Trophoblast cell (in vitro differentiated cells and primary cell): ENCODE measurements at regions not wholly inside any gene's neighbourhood (a gene's known extent, or its start where the extent isn't known, plus 50 kb on each side); places are given as distances from the start of the nearest gene placed in this dataset.

Source experiments
- DNase-seq, 2 donors: peaks; one replicate each; pipeline ENCODE4 v3.0.0-alpha.2; 2016
- H2AFZ ChIP-seq: 2 replicates; pipeline ENCODE4 v1.6.1; 2013; ENCODE audit warnings: low read length, moderate library complexity, mild to moderate bottlenecking; ENCODE audit not compliant: insufficient read depth, poor library complexity
- H2AK5ac ChIP-seq: 2 replicates; pipeline ENCODE4 v1.6.1; 2013; ENCODE audit warnings: mild to moderate bottlenecking, low read length
- H2BK120ac ChIP-seq: 2 replicates; pipeline ENCODE4 v1.6.1; 2013; ENCODE audit warnings: low read length, mild to moderate bottlenecking, moderate library complexity; ENCODE audit not compliant: insufficient read depth, poor library complexity
- H2BK12ac ChIP-seq: 2 replicates; pipeline ENCODE4 v1.6.1; 2013; ENCODE audit warnings: mild to moderate bottlenecking, low read length, moderate library complexity
- H2BK5ac ChIP-seq: 2 replicates; pipeline ENCODE4 v1.6.1; 2013; ENCODE audit warnings: low read length, low read depth, moderate library complexity, mild to moderate bottlenecking; ENCODE audit not compliant: poor library complexity
- H3K14ac ChIP-seq: 2 replicates; pipeline ENCODE4 v1.6.1; 2013; ENCODE audit warnings: mild to moderate bottlenecking, low read length
- H3K18ac ChIP-seq: 2 replicates; pipeline ENCODE4 v1.6.1; 2013; ENCODE audit warnings: mild to moderate bottlenecking, low read length
- H3K23ac ChIP-seq: 2 replicates; pipeline ENCODE4 v1.6.1; 2013; ENCODE audit warnings: low read length
- H3K27ac ChIP-seq: 2 replicates; pipeline ENCODE4 v1.5.1; 2013; ENCODE audit warnings: low read depth, mild to moderate bottlenecking, inconsistent platforms, low read length, moderate library complexity
- H3K27me3 ChIP-seq: 2 replicates; pipeline ENCODE4 v1.6.1; 2013; ENCODE audit warnings: inconsistent platforms, mild to moderate bottlenecking, low read length, moderate library complexity; ENCODE audit not compliant: insufficient read depth
- H3K36me3 ChIP-seq, 2 experiments: 1 replicate in 1 of 2; 2 replicates in 1 of 2; pipeline ENCODE4 v1.6.1; 2013; ENCODE audit warnings: low read length in 2 of 2, mild to moderate bottlenecking in 2 of 2, moderate library complexity in 1 of 2; ENCODE audit not compliant: insufficient read depth in 2 of 2, control insufficient read depth in 1 of 2
- H3K4ac ChIP-seq: 2 replicates; pipeline ENCODE4 v1.6.1; 2013; ENCODE audit warnings: low read depth, mild to moderate bottlenecking, low read length, moderate library complexity
- H3K4me1 ChIP-seq, 2 experiments: 1 replicate in 1 of 2; 2 replicates in 1 of 2; pipeline ENCODE4 v1.6.1; 2013; ENCODE audit warnings: low read length in 2 of 2, mild to moderate bottlenecking in 2 of 2, moderate library complexity in 1 of 2; ENCODE audit not compliant: insufficient read depth in 2 of 2, control insufficient read depth in 1 of 2
- H3K4me2 ChIP-seq: 2 replicates; pipeline ENCODE4 v1.6.1; 2013; ENCODE audit warnings: inconsistent platforms, mild to moderate bottlenecking, low read length, moderate library complexity
- H3K4me3 ChIP-seq: 2 replicates; pipeline ENCODE4 v1.5.1; 2013; ENCODE audit warnings: mild to moderate bottlenecking, low read depth, low read length, inconsistent platforms
- H3K79me1 ChIP-seq: one replicate; pipeline ENCODE4 v1.6.1; 2013; ENCODE audit warnings: low read length
- H3K79me2 ChIP-seq: 2 replicates; pipeline ENCODE4 v1.6.1; 2013; ENCODE audit warnings: low read length, mild to moderate bottlenecking; ENCODE audit not compliant: control insufficient read depth, insufficient read depth, poor library complexity
- H3K9ac ChIP-seq: 2 replicates; pipeline ENCODE4 v1.6.1; 2013; ENCODE audit warnings: mild to moderate bottlenecking, low read length
- H3K9me3 ChIP-seq: 2 replicates; pipeline ENCODE4 v1.6.1; 2013; ENCODE audit warnings: low read depth, mild to moderate bottlenecking, control low read depth, inconsistent platforms, low read length; ENCODE audit not compliant: insufficient read depth
- H4K12ac ChIP-seq: 2 replicates; pipeline ENCODE4 v1.6.1; 2013; ENCODE audit warnings: low read depth, mild to moderate bottlenecking, low read length, moderate library complexity
- H4K8ac ChIP-seq: 2 replicates; pipeline ENCODE4 v1.6.1; 2013; ENCODE audit warnings: low read depth, mild to moderate bottlenecking, low read length, moderate library complexity
- H4K91ac ChIP-seq: one replicate; pipeline ENCODE4 v1.6.1; 2013; ENCODE audit warnings: low read depth, mild to moderate bottlenecking, low read length, moderate library complexity
- WGBS: extraction: QIAGEN DNeasy Blood & Tissue Kit; methylation state at CpG from one replicate; pipeline ENCODE4 v1.1.7; 2013; ENCODE audit warnings: missing lambda C conversion rate; ENCODE audit not compliant: insufficient read length, insufficient coverage; ENCODE audit errors: extremely low coverage; 5-methylcytosine and 5-hydroxymethylcytosine counted together

DNA sequence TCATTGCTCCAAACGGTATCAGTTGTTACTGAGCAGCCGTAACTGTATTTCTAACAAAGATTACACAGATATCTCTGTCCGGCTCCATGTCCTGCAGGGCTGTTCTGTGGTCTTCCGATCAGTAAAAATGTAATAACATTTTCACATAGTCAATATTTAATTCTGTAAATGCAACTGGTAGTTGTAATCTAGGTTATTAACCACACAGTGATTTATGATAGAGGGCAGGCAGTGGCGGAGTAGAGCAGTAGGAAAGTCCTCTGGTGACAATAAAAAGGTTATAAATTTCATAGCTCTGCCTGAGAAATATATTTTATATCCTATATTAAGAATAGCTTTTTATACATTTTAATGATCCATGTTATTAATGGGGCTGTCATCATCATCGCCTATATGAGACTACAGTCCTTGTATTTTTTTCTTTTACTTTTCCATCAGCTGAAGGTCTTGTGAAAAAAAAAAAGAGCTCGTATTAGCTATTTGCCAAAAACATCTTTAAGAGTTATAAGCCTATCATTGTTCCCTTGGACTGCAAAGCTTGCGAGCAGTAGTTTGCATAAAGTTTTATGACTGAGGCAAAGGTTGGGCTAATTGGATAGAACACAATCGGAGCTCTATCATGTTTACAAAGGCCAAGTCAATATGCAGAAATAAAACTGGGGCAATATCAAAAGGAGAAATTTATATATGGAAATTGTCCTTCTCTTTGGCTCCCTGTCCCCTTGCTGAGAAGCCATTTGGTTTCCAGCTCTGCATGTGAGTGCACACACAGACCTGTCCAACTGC is 648.0 kb downstream of the IRX1 start:
- H2BK120ac ChIP-seq, result no peak overlapping the region
- no peak overlapping the region for H3K4me2 ChIP-seq
- H4K12ac ChIP-seq, result no peak overlapping the region
- H3K4me3 ChIP-seq, result no peak overlapping the region
- H3K9ac ChIP-seq, result no peak overlapping the region
- no peaks in the 10 kb centered on the region for H3K27me3 ChIP-seq
- WGBS, result no CpG with 5 or more reads among the region's 9 CpGs
- no peak overlapping the region for H4K91ac ChIP-seq
- H3K27ac ChIP-seq, result no peak overlapping the region
- no peak overlapping the region for H2BK5ac ChIP-seq
- no peaks in the 10 kb centered on the region for H3K9me3 ChIP-seq
- DNase-seq, result no peak
- H3K4me1 ChIP-seq, result no peaks in the 10 kb centered on the region
- no peaks in the 10 kb centered on the region for H3K79me1 ChIP-seq
- no peak overlapping the region for H3K23ac ChIP-seq
- H4K8ac ChIP-seq, result no peak overlapping the region
- H3K36me3 ChIP-seq, result no peaks in the 10 kb centered on the region
- no peak overlapping the region for H3K18ac ChIP-seq
- H3K14ac ChIP-seq, result no peak overlapping the region
- no peak overlapping the region for H2AK5ac ChIP-seq
- no peak overlapping the region for H2BK12ac ChIP-seq
- no peak overlapping the region for H3K4ac ChIP-seq
- no peak overlapping the region for H2AFZ ChIP-seq
- no peaks in the 10 kb centered on the region for H3K79me2 ChIP-seq

DNA sequence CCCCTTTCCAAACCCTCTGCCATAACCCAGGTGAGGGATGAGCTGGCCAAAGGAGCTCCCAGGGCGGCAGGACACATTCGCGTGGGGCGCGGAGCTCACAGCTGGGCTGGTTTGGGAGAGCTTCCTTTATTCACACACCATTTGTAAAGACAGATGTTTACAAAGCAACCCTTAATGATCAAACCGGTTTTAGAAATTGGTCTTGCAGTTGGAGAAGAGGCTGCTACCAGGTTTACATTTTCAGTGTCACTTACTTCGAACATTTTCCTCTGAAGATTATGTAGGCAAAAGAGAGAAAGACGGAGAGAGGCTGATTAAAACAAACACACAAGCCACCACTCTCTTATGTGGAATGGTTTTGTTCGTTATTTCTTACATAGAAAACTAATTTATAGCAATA is 648.7 kb downstream of the IRX1 start:
- no peak overlapping the region for H4K8ac ChIP-seq
- no peaks in the 10 kb centered on the region for H3K79me1 ChIP-seq
- H2BK5ac ChIP-seq, result no peak overlapping the region
- no peaks in the 10 kb centered on the region for H3K79me2 ChIP-seq
- no peaks in the 10 kb centered on the region for H3K9me3 ChIP-seq
- H3K4me2 ChIP-seq, result no peak overlapping the region
- H4K12ac ChIP-seq, result no peak overlapping the region
- H3K4me1 ChIP-seq, result no peaks in the 10 kb centered on the region
- H3K14ac ChIP-seq, result no peak overlapping the region
- H3K23ac ChIP-seq, result no peak overlapping the region
- H4K91ac ChIP-seq, result no peak overlapping the region
- H3K27ac ChIP-seq, result no peak overlapping the region
- no peak overlapping the region for H3K18ac ChIP-seq
- no CpG with 5 or more reads among the region's 9 CpGs for WGBS
- H3K4ac ChIP-seq, result no peak overlapping the region
- H3K9ac ChIP-seq, result no peak overlapping the region
- no peak overlapping the region for H2AK5ac ChIP-seq
- no peaks in the 10 kb centered on the region for H3K27me3 ChIP-seq
- H2AFZ ChIP-seq, result no peak overlapping the region
- H2BK120ac ChIP-seq, result no peak overlapping the region
- no peaks in the 10 kb centered on the region for H3K36me3 ChIP-seq
- no peak overlapping the region for H2BK12ac ChIP-seq
- no peak overlapping the region for H3K4me3 ChIP-seq
- no peak for DNase-seq

- Histone ChIP-seq H3K9ac (no peak overlapping the region), H2BK120ac (no peak overlapping the region), H4K91ac (no peak overlapping the region), H3K9me3 (no peaks in the 10 kb centered on the region), H3K27ac (no peak overlapping the region), H3K4ac (no peak overlapping the region), H3K14ac (no peak overlapping the region), H3K36me3 (no peaks in the 10 kb centered on the region), H3K4me2 (no peak overlapping the region), H2AFZ (no peak overlapping the region), H3K79me1 (no peaks in the 10 kb centered on the region), H3K27me3 (no peaks in the 10 kb centered on the region), H2BK12ac (no peak overlapping the region), H2AK5ac (no peak overlapping the region), H3K4me3 (no peak overlapping the region), H3K79me2 (no peaks in the 10 kb centered on the region), H3K4me1 (no peaks in the 10 kb centered on the region), H4K12ac (no peak overlapping the region), H3K23ac (no peak overlapping the region), H2BK5ac (no peak overlapping the region), H4K8ac (no peak overlapping the region), H3K18ac (no peak overlapping the region)
- no peak for DNase-seq
- WGBS, result no CpG with 5 or more reads among the region's 2 CpGs
These were observed 649.4 kb downstream of the IRX1 start for GRCh38 chr5:4245076-4245475.

GRCh38 chr5:4245511-4245910 is 649.9 kb downstream of the IRX1 start:
- Histone ChIP-seq H4K12ac (no peak overlapping the region), H3K4me1 (no peaks in the 10 kb centered on the region), H3K23ac (no peak overlapping the region), H4K8ac (no peak overlapping the region), H2AFZ (no peak overlapping the region), H4K91ac (no peak overlapping the region), H2AK5ac (no peak overlapping the region), H3K79me2 (no peaks in the 10 kb centered on the region), H3K79me1 (no peaks in the 10 kb centered on the region), H3K36me3 (no peaks in the 10 kb centered on the region), H3K18ac (no peak overlapping the region), H2BK12ac (no peak overlapping the region), H3K9me3 (no peaks in the 10 kb centered on the region), H3K9ac (no peak overlapping the region), H3K27me3 (no peaks in the 10 kb centered on the region), H3K27ac (no peak overlapping the region), H2BK5ac (no peak overlapping the region), H3K4me2 (no peak overlapping the region), H3K14ac (no peak overlapping the region), H3K4ac (no peak overlapping the region), H2BK120ac (no peak overlapping the region), H3K4me3 (no peak overlapping the region)
- no peak for DNase-seq
- no CpG with 5 or more reads among the region's 10 CpGs for WGBS
